Skeletal muscle tissue (tissue), 3 donors: ENCODE measurements at regions not wholly inside any gene's neighbourhood (a gene's known extent, or its start where the extent isn't known, plus 50 kb on each side); places are given as distances from the start of the nearest gene placed in this dataset.

ENCODE experiments used
- H3K27ac ChIP-seq: one replicate; pipeline ENCODE4 v1.7.0; 2013; ENCODE audit warnings: mild to moderate bottlenecking, low read depth, low read length, inconsistent platforms
- H3K27me3 ChIP-seq, 3 donors: one replicate each; pipeline ENCODE4 v1.7.0; 2013; ENCODE audit warnings: low read length in 3 of 3; ENCODE audit not compliant: control insufficient read depth in 3 of 3, insufficient read depth in 3 of 3
- H3K36me3 ChIP-seq, 3 donors: one replicate each; pipeline ENCODE4 v1.7.0; 2013; ENCODE audit warnings: low read length in 3 of 3; ENCODE audit not compliant: control insufficient read depth in 3 of 3, insufficient read depth in 3 of 3
- H3K4me1 ChIP-seq, 3 donors: one replicate each; pipeline ENCODE4 v1.7.0; 2013; ENCODE audit warnings: low read length in 3 of 3, mild to moderate bottlenecking in 3 of 3; ENCODE audit not compliant: control insufficient read depth in 3 of 3, insufficient read depth in 3 of 3
- H3K4me3 ChIP-seq, 3 donors: one replicate each; pipeline ENCODE4 v1.7.0; 2013; ENCODE audit warnings: low read length in 3 of 3
- H3K9ac ChIP-seq, 3 donors: one replicate each; pipeline ENCODE4 v1.7.0; 2013; ENCODE audit warnings: low read length in 3 of 3, mild to moderate bottlenecking in 3 of 3, moderate library complexity in 2 of 3, low read depth in 1 of 3
- H3K9me3 ChIP-seq, 3 donors: one replicate each; pipeline ENCODE4 v1.7.0; 2013; ENCODE audit warnings: low read length in 3 of 3; ENCODE audit not compliant: control insufficient read depth in 3 of 3
- donor health status: Osteomylitis.

DNA sequence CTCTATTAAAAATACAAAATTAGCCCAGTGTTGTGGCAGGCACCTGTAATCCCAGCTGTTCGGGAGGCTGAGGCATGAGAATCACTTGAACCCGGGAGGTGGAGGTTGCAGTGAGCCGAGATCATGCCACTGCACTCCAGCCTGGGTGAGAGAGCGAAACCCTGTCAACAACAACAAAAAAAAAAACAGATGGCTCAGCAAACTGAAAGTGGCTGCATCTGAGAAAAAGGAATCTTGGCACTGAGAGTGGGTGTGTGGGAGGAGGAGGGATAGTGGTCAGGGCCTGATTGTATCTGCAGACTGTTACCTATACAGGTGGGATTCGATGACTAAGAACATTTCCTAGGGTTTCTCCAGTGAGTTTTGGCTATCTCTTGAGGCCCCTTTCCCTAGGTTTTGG is 122.2 kb upstream of the BARHL2 start:
- Histone ChIP-seq H3K36me3 (no peaks in the 10 kb centered on the region), H3K9ac (no peak overlapping the region), H3K4me3 (no peak overlapping the region), H3K9me3 (no peaks in the 10 kb centered on the region), H3K27ac (no peak overlapping the region), H3K27me3 (peaks cover 41 to 49% (median 45%) of the 10 kb centered on the region in 3 donors), H3K4me1 (peaks cover 9 to 10% (median 10%) of the 10 kb centered on the region in 3 donors)

DNA sequence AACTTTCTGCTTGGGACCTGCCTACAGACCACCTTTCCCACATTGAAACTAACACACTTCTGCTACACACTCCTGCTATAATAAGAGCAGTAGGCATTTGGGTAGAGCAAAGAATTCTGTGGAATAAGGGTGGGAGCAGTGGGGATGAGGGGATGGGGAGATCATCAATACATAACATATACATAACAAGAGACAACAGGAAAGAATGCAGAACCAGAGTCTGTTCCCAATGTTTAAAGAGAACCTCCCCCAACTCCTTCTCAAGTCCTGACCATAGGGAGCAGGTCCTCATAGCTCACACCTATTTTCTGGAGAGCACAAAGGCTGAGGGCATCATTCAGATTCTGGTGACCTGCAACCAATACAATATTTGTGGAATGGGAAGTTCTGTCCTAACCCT is 121.6 kb upstream of the BARHL2 start:
- H3K27ac ChIP-seq = no peak overlapping the region
- peaks cover 9 to 10% (median 10%) of the 10 kb centered on the region in 3 donors for H3K4me1 ChIP-seq
- no peaks in the 10 kb centered on the region for H3K9me3 ChIP-seq
- H3K9ac ChIP-seq = no peak overlapping the region
- peaks cover 45 to 51% (median 46%) of the 10 kb centered on the region in 3 donors for H3K27me3 ChIP-seq
- H3K36me3 ChIP-seq = no peaks in the 10 kb centered on the region
- H3K4me3 ChIP-seq = no peak overlapping the region

DNA sequence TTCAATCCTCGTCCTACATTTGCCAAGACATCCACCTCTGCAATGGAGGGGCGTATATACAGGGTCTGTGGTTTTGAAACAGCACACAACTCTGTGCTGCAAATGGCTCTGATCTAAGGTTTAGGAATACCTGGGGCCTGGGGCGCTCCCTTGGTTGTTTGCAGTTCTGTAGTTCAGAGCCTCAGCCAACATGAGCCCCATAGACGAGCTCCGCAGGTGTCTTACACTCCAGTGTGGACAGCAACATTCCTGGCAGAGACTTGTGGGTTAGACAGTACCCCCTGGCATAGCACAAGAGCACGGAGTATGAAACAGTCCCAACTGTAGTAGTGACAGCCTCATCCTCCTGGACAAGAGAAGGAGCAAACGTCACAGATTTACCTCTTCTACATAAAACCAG is 120.3 kb upstream of the BARHL2 start:
- H3K4me3 ChIP-seq = no peak overlapping the region
- H3K4me1 ChIP-seq = peaks cover 9 to 10% (median 10%) of the 10 kb centered on the region in 3 donors
- H3K9me3 ChIP-seq = no peaks in the 10 kb centered on the region
- H3K27me3 ChIP-seq = peaks cover 42 to 51% (median 46%) of the 10 kb centered on the region in 3 donors
- no peak overlapping the region for H3K27ac ChIP-seq
- no peak overlapping the region for H3K9ac ChIP-seq
- no peaks in the 10 kb centered on the region for H3K36me3 ChIP-seq

DNA sequence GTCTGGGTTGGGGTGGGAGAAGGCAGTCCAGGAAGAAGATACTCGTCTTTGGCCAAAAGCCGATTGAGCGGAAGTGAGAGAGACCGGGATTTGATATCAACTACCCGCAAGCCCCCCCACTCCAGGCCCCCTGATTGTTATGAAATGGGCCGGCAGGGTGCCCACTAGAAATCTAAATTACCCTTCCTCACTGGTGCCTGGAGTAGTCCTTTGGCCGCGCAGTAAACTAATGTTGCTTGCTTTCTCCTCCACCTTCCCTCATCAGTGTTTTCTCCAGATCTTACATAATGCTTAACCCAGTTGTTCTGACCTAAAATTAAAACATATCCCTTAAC is 119.2 kb upstream of the BARHL2 start:
- peaks cover 9 to 10% (median 10%) of the 10 kb centered on the region in 3 donors for H3K4me1 ChIP-seq
- peak overlapping the region in 1 of 3 donors; percentile 47 for H3K9ac ChIP-seq
- peaks cover 38 to 46% (median 46%) of the 10 kb centered on the region in 3 donors for H3K27me3 ChIP-seq
- H3K4me3 ChIP-seq = peak overlapping the region; percentile 46 to 60 (median 59)
- H3K9me3 ChIP-seq = no peaks in the 10 kb centered on the region
- no peaks in the 10 kb centered on the region for H3K36me3 ChIP-seq
- H3K27ac ChIP-seq = no peak overlapping the region

DNA sequence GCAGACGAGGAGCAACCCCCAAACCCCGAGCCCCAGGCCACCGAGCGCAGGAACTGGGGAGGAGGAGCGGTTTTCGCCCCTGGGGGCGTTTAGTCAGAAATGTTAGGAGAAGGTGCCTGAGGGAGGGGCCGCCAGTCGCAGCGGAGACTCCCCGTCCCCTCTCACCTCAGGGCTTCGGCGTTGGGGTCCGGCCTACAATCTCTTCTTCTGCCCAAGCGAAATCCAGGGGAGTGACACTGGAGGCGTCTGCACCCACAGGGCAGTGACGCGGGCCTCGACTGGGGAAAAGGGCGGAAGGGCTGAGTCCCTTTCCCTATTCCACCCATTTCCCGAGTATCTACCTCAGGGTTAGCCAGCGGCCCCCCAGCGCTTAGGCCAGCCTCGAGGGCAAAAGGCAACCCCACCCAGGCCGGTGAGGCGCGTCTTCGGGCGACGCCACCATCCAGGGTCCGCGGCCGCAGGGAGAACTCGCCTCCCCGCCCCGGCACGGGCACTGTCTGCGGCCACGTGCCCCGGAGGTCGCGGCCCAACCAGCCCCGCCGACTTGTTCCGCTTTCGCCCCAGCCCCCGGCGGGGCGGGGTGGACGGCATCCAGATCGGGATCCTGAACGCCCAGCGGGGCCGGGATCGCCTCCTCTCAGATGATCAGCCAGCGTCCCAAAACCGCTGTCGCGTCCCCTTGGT is 118.7 kb upstream of the BARHL2 start:
- Histone ChIP-seq H3K27me3 (peaks cover 38 to 47% (median 43%) of the 10 kb centered on the region in 3 donors), H3K4me3 (peak overlapping the region; percentile 46 to 60 (median 59)), H3K36me3 (no peaks in the 10 kb centered on the region), H3K9ac (peak overlapping the region in 1 of 3 donors; percentile 47), H3K27ac (no peak overlapping the region), H3K4me1 (peaks cover 9 to 10% (median 10%) of the 10 kb centered on the region in 3 donors), H3K9me3 (no peaks in the 10 kb centered on the region)

DNA sequence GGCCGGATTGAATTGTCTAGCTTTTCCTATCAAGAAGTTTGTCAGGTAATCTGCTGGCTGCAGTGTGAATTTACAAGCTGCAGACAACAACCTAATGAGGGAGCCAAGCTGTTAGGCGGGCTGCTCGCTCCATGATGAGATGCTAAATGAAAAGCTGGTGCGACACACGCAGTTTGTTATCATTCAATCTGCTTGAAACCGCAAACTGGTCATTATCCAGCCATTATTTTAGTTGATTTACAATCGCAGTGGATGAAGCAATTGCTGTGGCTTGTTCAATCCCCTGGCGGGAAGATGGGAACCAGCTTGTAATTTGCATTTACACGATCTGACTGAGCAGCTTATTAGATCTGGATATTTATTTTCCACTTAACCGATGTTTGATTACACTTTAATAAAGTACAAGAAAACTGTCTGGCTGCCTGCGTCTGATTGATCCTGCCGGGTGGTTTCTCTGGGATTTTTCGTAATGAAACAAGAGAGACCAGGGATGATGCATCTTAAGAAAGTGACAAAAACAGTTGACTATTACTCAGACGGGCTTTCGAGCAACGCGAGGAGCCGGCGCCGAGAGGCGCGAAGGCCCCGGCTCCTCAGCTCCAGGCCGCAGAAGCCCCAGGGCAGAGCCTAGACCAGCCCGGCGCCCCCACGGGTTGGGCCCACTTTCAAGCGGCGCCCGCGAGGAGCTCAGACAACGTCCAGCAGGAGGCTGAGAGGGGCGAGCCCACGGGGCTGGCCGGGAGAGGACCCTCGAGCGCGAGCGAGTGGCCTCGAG is 118.0 kb upstream of the BARHL2 start:
- Histone ChIP-seq H3K9ac (no peak overlapping the region), H3K4me1 (peaks cover 9 to 10% (median 10%) of the 10 kb centered on the region in 3 donors), H3K9me3 (no peaks in the 10 kb centered on the region), H3K36me3 (no peaks in the 10 kb centered on the region), H3K4me3 (peak overlapping the region in 1 of 3 donors; percentile 60), H3K27me3 (peaks cover 36 to 45% (median 40%) of the 10 kb centered on the region in 3 donors), H3K27ac (no peak overlapping the region)

DNA sequence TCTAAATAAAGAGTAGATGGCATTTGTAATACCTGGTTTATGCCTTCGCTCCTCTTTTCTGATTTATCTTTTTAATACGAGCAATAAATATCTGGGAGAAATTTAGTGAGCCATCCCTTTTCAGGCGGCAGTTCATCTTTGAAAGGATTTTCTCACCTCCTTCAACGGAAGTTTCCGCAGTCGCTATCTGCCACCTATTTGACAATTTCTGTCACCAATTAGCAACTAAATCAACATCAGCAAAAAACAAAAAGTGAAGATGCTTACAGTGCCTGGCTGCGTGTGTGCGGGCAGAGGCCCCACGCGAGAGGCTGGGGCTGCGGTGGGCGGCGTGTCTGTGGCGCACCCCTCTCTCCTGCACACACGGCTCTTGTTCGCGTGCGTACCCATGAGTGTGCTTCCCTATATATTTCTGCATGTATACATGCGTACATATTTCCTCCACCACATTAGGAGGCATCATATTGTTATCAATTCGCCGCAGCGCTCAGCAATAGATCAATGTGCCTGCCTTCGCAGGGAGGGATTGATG is 117.3 kb upstream of the BARHL2 start:
- H3K4me3 ChIP-seq = no peak overlapping the region
- no peak overlapping the region for H3K9ac ChIP-seq

DNA sequence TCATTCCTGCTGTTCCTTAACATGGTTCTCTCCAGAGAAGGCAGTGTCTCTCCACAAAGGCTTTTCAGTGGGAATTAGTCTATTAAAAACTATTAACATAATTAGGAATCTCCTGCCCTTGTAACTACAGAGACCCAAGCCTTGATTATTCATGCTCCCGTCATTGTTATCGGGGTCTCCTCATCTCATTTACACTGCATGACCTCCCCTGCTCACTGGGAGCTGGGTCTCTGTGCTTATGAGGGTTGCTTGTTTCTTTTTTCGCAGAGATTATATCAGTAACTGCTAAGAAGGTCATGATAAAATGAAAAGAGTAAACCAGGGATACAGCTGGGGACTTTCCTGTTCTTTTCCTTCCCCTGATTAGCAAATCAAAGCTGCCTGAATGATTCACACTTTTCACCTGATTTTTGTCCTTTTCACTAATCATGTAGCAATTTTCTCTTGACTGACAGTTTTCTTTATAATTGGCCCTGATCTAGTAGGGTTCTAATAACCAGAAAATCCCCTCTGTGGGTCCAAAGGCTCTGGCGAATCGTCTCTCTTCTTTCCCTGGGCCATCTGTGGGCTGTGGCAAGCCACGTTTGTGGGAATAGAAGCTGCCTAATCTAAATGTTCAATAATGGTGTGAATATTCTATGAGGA is 116.5 kb upstream of the BARHL2 start:
- Histone ChIP-seq H3K4me1 (peaks cover 9 to 10% (median 10%) of the 10 kb centered on the region in 3 donors), H3K27ac (no peak overlapping the region), H3K27me3 (peaks cover 29 to 41% (median 36%) of the 10 kb centered on the region in 3 donors), H3K36me3 (no peaks in the 10 kb centered on the region), H3K9me3 (no peaks in the 10 kb centered on the region), H3K9ac (no peak overlapping the region), H3K4me3 (no peak overlapping the region)

More for the DNA sequence above, 117.3 kb upstream of the BARHL2 start:
- Histone ChIP-seq H3K9me3 (no peaks in the 10 kb centered on the region), H3K27me3 (peaks cover 35 to 45% (median 36%) of the 10 kb centered on the region in 3 donors), H3K36me3 (no peaks in the 10 kb centered on the region), H3K4me1 (peaks cover 9 to 10% (median 10%) of the 10 kb centered on the region in 3 donors), H3K27ac (no peak overlapping the region)

DNA sequence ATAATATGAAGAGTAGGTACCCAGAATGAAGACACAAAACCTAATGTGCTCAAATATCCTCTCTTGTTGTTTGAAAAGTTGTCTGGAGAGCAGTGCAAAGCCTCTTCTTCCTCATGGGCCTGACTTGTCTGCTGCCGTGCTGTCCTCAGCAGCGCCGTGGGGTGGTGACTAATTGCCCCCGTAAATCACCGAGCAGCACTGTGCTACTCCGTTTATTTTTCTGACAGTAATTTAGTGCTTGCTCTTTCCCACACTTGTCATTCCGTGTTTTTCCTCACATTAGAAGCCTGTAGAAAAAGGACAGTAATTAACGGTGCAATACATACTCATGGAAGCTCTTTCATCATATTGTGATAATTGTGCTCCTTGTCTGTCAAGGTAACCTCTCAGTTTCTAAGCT is 114.8 kb upstream of the BARHL2 start:
- H3K9me3 ChIP-seq = no peaks in the 10 kb centered on the region
- no peak overlapping the region for H3K27ac ChIP-seq
- no peak overlapping the region for H3K9ac ChIP-seq
- peaks cover 9 to 10% (median 10%) of the 10 kb centered on the region in 3 donors for H3K4me1 ChIP-seq
- no peak overlapping the region for H3K4me3 ChIP-seq
- H3K36me3 ChIP-seq = no peaks in the 10 kb centered on the region
- H3K27me3 ChIP-seq = peaks cover 24 to 30% (median 29%) of the 10 kb centered on the region in 3 donors
